HEK293T (cell line): ENCODE measurements at regions not wholly inside any gene's neighbourhood (a gene's known extent, or its start where the extent isn't known, plus 50 kb on each side); places are given as distances from the start of the nearest gene placed in this dataset.

ENCODE experiments used
- BHLHE40 ChIP-seq: fragments of 450-650 bp; IDR thresholded peaks from 2 replicates; pipeline ENCODE4 v1.6.1; 2016; ENCODE audit warnings: mild to moderate bottlenecking, moderate library complexity, borderline replicate concordance
- ELF4 ChIP-seq: fragments of 450-650 bp; IDR thresholded peaks from 2 replicates; pipeline ENCODE4 v1.6.1; 2017; ENCODE audit warnings: antibody characterized with exemption
- HDGF ChIP-seq: fragments of 450-650 bp; IDR thresholded peaks from 2 replicates; pipeline ENCODE4 v1.6.1; 2017; ENCODE audit warnings: antibody characterized with exemption, borderline replicate concordance
- SUZ12 ChIP-seq: fragments of 450-650 bp; IDR thresholded peaks from 2 replicates; pipeline ENCODE4 v1.6.1; 2016; ENCODE audit warnings: mild to moderate bottlenecking
- TARDBP ChIP-seq: fragments of 450-650 bp; IDR thresholded peaks from 2 replicates; pipeline ENCODE4 v1.6.1; 2016

GRCh38 chr15:62618432-62618831, 424.1 kb upstream of the TPM1 start:
- TF ChIP-seq TARDBP = no peak
- no peak for TF ChIP-seq SUZ12
- no peak for TF ChIP-seq BHLHE40
- TF ChIP-seq ELF4 = no peak
- TF ChIP-seq HDGF = no peak
